Hepatocyte (in vitro differentiated cells): ENCODE measurements at regions not wholly inside any gene's neighbourhood (a gene's known extent, or its start where the extent isn't known, plus 50 kb on each side); places are given as distances from the start of the nearest gene placed in this dataset.

Experiments
- DNase-seq: peaks from one replicate; pipeline ENCODE4 v3.0.0-alpha.2; 2016; ENCODE audit warnings: low spot score
- H2AFZ ChIP-seq: fragments of 200-600 bp; sonication (generic); 2 replicates; pipeline ENCODE4 v1.6.0; 2016; ENCODE audit warnings: antibody characterized with exemption, mild to moderate bottlenecking
- H3K27ac ChIP-seq: fragments of 200-600 bp; sonication (generic); 2 replicates; pipeline ENCODE4 v1.5.1; 2016; ENCODE audit warnings: mild to moderate bottlenecking
- H3K27me3 ChIP-seq: fragments of 200-600 bp; sonication (generic); 2 replicates; pipeline ENCODE4 v1.6.1; 2016
- H3K36me3 ChIP-seq: fragments of 200-600 bp; sonication (generic); replicated peaks from 2 replicates; pipeline ENCODE4 v1.5.1; 2016; ENCODE audit warnings: low read depth; ENCODE audit not compliant: insufficient read depth
- H3K4me1 ChIP-seq: fragments of 200-600 bp; sonication (generic); 2 replicates; pipeline ENCODE4 v1.5.1; 2016; ENCODE audit warnings: mild to moderate bottlenecking, moderate library complexity; ENCODE audit not compliant: insufficient read depth
- H3K4me2 ChIP-seq: fragments of 200-600 bp; sonication (generic); 2 replicates; pipeline ENCODE4 v1.6.0; 2016
- H3K4me3 ChIP-seq: fragments of 200-600 bp; sonication (generic); 2 replicates; pipeline ENCODE4 v1.5.1; 2016; ENCODE audit warnings: mild to moderate bottlenecking
- H3K79me2 ChIP-seq: fragments of 200-600 bp; sonication (generic); 2 replicates; pipeline ENCODE4 v1.6.0; 2017; ENCODE audit warnings: mild to moderate bottlenecking
- H3K9me2 ChIP-seq: fragments of 200-600 bp; sonication (generic); replicated peaks from 2 replicates; pipeline ENCODE4 v1.6.0; 2017; ENCODE audit warnings: mild to moderate bottlenecking; ENCODE audit not compliant: insufficient read depth
- H3K9me3 ChIP-seq: fragments of 200-600 bp; sonication (generic); 2 replicates; pipeline ENCODE4 v1.5.1; 2016; ENCODE audit warnings: low read depth, mild to moderate bottlenecking
- H4K20me1 ChIP-seq: fragments of 200-600 bp; sonication (generic); 2 replicates; pipeline ENCODE4 v1.6.0; 2016; ENCODE audit warnings: mild to moderate bottlenecking; ENCODE audit not compliant: insufficient read depth, poor library complexity, severe bottlenecking
- EZH2 ChIP-seq: fragments of 200-600 bp; sonication (generic); IDR thresholded peaks from 2 replicates; pipeline ENCODE4 v1.6.1; 2016; ENCODE audit warnings: antibody characterized with exemption, mild to moderate bottlenecking, borderline replicate concordance
- EZH2phosphoT487 ChIP-seq: fragments of 200-600 bp; sonication (generic); IDR thresholded peaks from one replicate; pipeline ENCODE4 v1.6.1; 2018; ENCODE audit warnings: antibody characterized with exemption, mild to moderate bottlenecking, low read depth, moderate library complexity; ENCODE audit not compliant: unreplicated experiment, severe bottlenecking
- WGBS: methylation state at CpG from one replicate; pipeline ENCODE4 v1.1.6; 2016; ENCODE audit warnings: low lambda C conversion rate; ENCODE audit errors: missing lambda C conversion rate; 5-methylcytosine and 5-hydroxymethylcytosine counted together
- TF ChIP-seq, protein P1 (sequence below): fragments of 200-600 bp; sonication (generic); IDR thresholded peaks from 2 replicates; pipeline ENCODE4 v1.5.1; 2016; ENCODE audit warnings: antibody characterized with exemption, mild to moderate bottlenecking; ENCODE audit not compliant: poor library complexity

DNA sequence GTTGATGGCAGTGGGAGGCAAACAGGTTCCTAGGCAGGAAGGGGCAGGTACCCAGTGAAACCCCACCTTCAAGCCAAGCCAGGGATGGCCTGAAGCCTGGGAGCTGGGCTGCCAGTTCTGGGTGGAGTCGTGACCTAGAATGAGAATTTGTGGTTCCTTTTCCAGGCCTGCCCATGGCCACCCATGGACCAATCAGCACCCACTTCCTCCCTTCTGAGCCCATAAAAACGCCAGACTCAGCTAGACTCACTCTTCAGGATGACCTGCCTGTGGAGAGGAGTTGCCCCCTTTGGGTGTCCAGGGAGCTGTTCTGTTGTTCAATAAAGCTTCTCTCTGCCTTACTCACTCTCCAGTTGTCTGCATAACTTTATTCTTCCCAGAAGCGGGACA is 144.0 kb upstream of the MRPS30 start:
- Histone ChIP-seq H3K79me2 (no peaks in the 10 kb centered on the region), H3K4me3 (no peak overlapping the region), H3K9me3 (no peaks in the 10 kb centered on the region), H3K36me3 (no peaks in the 10 kb centered on the region), H2AFZ (no peak overlapping the region), H3K27ac (no peak overlapping the region), H4K20me1 (no peaks in the 10 kb centered on the region), H3K9me2 (no peaks in the 10 kb centered on the region), H3K4me1 (no peaks in the 10 kb centered on the region), H3K27me3 (no peaks in the 10 kb centered on the region), H3K4me2 (no peak overlapping the region)
- DNase-seq: no peak
- WGBS: 92% methylated on average over 3 of the region's 3 CpGs
- TF ChIP-seq, protein P1, sequence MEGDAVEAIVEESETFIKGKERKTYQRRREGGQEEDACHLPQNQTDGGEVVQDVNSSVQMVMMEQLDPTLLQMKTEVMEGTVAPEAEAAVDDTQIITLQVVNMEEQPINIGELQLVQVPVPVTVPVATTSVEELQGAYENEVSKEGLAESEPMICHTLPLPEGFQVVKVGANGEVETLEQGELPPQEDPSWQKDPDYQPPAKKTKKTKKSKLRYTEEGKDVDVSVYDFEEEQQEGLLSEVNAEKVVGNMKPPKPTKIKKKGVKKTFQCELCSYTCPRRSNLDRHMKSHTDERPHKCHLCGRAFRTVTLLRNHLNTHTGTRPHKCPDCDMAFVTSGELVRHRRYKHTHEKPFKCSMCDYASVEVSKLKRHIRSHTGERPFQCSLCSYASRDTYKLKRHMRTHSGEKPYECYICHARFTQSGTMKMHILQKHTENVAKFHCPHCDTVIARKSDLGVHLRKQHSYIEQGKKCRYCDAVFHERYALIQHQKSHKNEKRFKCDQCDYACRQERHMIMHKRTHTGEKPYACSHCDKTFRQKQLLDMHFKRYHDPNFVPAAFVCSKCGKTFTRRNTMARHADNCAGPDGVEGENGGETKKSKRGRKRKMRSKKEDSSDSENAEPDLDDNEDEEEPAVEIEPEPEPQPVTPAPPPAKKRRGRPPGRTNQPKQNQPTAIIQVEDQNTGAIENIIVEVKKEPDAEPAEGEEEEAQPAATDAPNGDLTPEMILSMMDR: no peak
- TF ChIP-seq EZH2 (no peak), EZH2phosphoT487 (no peak)

DNA sequence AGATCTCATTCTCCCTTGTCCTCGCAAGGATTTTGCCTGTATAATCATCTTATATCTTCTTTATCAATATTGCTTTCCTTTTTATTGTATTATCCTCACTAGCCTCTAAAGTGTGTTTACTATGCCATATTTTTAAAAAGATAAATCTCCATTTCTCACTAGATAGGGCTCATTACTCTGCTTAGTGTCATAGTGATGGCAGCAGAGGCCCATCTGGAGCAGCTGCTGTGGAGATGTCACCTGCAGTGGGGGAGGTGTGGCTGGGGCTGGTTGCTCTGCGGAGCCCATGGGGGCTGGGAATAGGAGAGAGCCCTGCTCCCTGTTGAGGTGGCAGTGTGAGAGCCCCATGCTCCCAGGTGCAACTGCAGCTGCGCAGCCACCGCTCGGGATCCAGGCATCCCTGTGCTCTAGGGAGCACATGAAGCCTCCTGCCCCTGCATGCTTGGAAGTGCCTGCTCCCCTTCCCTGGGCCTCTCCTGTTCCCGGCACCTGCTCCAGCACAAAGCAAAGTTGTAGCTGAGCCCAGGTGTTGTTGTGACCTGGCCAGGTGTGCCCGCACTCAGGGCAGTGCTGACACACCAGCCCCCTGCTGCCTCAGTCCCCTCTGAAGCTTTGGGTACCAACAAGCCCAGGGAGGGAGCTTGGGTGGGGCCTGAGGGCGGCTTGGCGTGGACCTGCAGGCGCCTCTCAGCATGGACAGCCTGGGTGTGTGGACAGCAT is 144.6 kb upstream of the MRPS30 start:
- no peak for DNase-seq
- Histone ChIP-seq H3K4me1 (no peaks in the 10 kb centered on the region), H2AFZ (no peak overlapping the region), H3K27me3 (no peaks in the 10 kb centered on the region), H3K9me3 (no peaks in the 10 kb centered on the region), H3K27ac (no peak overlapping the region), H3K79me2 (no peaks in the 10 kb centered on the region), H3K9me2 (no peaks in the 10 kb centered on the region), H4K20me1 (no peaks in the 10 kb centered on the region), H3K4me3 (no peak overlapping the region), H3K4me2 (no peak overlapping the region), H3K36me3 (no peaks in the 10 kb centered on the region)
- TF ChIP-seq, protein P1: no peak
- TF ChIP-seq EZH2phosphoT487: no peak
- no peak for TF ChIP-seq EZH2
- 84% methylated on average over 10 of the region's 10 CpGs for WGBS

DNA sequence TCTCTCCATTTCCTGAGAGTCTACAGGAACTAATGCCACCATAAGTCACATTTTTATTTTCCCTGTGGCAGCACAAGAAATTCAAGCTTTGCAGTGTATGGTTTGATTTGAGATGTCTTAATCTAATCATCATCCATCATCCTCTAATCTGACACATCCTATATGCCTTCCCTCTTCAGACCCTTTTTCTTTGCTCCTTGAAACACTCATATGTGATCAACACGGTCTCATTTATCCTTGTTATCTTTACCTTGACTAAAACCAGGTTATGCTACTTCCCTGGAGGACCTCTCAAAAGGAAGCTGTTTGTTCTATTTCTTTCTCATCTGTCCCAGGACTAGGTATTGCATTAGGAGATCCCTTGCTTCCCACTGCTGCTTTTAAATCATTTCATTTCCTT is 146.9 kb upstream of the MRPS30 start:
- no peak for DNase-seq
- Histone ChIP-seq H3K36me3 (no peaks in the 10 kb centered on the region), H2AFZ (no peak overlapping the region), H3K4me1 (no peaks in the 10 kb centered on the region), H3K4me3 (no peak overlapping the region), H3K4me2 (no peak overlapping the region), H3K9me2 (no peaks in the 10 kb centered on the region), H3K9me3 (no peaks in the 10 kb centered on the region), H4K20me1 (no peaks in the 10 kb centered on the region), H3K27ac (no peak overlapping the region), H3K79me2 (no peaks in the 10 kb centered on the region), H3K27me3 (no peaks in the 10 kb centered on the region)
- no peak for TF ChIP-seq EZH2
- TF ChIP-seq, protein P1: no peak
- TF ChIP-seq EZH2phosphoT487: no peak
- WGBS: 70% methylated on average over 1 of the region's 1 CpG

DNA sequence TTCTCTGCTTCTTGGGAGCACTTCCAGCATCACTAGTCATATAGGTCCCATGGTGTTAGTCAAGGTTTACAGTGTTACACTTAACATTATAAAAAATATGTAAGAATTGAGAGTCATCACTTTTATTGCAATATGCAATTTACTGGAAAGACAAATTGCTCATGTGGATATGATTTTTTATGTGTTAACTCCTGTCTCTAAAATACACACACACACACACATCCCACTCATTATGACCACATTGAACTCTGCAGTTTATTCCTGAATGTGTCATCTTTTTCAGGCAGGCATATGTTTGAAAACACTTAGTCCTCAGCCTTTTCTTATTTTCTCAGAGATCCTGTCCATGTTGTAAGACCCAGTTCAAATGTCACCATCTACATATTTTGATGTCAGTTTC is 148.5 kb upstream of the MRPS30 start:
- no peak overlapping the region for H3K4me3 ChIP-seq
- H3K79me2 ChIP-seq: no peaks in the 10 kb centered on the region
- no peaks in the 10 kb centered on the region for H3K27me3 ChIP-seq
- H3K9me3 ChIP-seq: no peaks in the 10 kb centered on the region
- H3K4me1 ChIP-seq: no peaks in the 10 kb centered on the region
- no peak overlapping the region for H3K4me2 ChIP-seq
- H4K20me1 ChIP-seq: no peaks in the 10 kb centered on the region
- H3K27ac ChIP-seq: no peak overlapping the region
- TF ChIP-seq EZH2phosphoT487 (no peak), EZH2 (no peak)
- TF ChIP-seq, protein P1: no peak
- no peaks in the 10 kb centered on the region for H3K9me2 ChIP-seq
- no peak overlapping the region for H2AFZ ChIP-seq
- no peaks in the 10 kb centered on the region for H3K36me3 ChIP-seq
- no peak for DNase-seq
